ENCODE measurements at regions not wholly inside any gene's neighbourhood (a gene's known extent, or its start where the extent isn't known, plus 50 kb on each side); places are given as distances from the start of the nearest gene placed in this dataset.
"Not testable (repeated sequence)": the region's sequence is repeated elsewhere in the genome, so short reads cannot be mapped to it uniquely, and the experiment has no call there.

GRCh38 chr3:101138817-101139216 is 145.6 kb upstream of the ABI3BP start:
- DNase-seq (ENCODE audit: low read depth): no peak

DNA sequence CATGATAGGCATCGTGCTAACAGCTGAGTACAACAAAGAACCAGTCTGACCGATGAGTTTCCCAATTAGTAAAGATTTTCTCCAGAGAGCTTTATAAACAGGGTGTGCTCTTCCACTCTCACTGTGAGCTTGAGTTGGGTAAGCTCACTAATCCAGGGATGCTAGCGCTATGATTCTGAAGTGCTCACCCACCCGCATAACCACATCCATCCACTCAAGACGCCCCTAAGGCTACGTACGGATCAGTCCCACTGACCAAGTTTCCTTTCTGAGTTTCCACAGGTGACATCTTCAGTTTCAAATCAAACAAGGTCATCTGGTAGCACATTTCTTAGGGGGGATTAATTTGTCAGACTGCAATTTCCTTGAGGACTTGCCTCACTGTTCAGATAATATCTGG is 141.1 kb upstream of the ABI3BP start:
- no peak for DNase-seq (ENCODE audit: low read depth)

DNA sequence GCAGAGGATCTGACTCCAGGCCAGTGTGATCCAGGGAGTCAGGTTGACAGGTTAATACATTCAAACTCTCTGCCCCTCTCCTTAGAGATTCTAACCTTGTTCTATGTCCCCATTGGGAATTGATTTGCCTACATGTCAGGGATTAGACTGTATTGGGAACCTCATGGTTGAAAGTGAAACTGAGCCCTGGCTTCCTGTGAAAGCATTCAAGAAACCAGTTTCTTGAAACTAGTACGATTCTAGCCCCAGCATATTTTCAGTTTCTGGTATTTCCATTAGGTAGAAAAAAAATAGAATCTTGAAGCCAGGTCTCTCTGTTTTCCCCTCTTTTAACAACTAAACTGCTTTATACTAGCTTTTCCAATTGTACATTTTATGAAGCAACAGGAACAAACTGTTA is 140.4 kb upstream of the ABI3BP start:
- no peak for DNase-seq (ENCODE audit: low read depth)

GRCh38 chr3:101133197-101133596 is 140.0 kb upstream of the ABI3BP start:
- DNase-seq (ENCODE audit: low read depth): not testable (repeated sequence)

DNA sequence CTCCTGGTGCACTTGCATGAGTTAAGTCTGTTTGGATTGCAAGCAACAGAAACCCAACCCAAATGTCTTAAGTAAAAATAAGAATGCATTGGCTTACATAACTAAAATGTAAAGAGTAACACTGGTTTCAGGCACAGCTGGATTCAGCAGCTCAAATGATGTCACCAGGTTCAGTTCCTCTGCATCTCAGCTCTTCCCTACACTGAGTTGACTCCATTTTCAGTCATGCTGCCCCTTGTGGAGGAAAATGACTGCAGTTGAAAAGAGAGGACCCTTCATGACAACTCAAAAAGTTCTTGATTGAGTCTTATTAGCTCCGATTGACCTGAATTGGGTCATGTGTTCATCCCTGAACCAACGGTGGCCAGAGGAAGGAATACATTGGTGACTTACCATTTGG is 138.5 kb upstream of the ABI3BP start:
- DNase-seq (ENCODE audit: low read depth): no peak

DNA sequence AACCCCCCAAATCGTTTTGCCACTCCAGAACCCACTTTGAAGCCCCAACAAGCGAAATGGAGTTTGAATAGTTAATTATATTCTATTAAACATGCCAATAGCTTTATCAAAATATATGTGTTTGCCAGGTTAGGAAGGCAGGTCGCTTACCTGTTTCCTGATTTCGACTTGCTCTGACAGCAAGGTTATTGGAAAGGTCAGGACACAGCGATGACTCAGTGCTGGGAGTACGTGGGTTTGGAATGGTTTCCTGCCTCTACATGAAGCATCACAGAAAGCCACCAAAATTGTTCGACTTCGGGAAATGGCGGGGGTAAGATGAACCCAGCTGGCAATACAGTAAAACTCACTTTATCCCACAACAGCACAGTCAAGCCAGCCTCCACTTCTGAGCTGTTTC is 135.6 kb upstream of the ABI3BP start:
- no peak for DNase-seq (ENCODE audit: low read depth)

DNA sequence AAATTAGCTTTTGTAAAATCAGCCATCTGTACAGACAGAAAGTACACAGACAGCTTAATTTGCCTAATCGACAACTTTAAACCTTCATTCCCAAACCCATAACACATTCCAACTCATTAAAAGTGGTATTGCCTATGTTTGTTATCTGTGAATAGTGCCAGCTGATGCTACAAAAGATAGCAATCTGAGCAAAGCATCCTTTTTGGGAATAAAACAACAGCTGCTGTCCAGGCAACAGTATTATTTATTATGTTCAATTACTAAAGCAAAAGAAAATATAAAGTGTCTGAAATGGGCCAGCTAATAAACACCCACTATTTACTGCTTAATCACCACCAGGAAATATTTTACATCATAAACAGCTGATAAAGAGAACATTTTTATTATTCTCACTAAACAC is 134.8 kb upstream of the ABI3BP start:
- DNase-seq (ENCODE audit: low read depth): no peak

- DNase-seq (ENCODE audit: low read depth): no peak
Observed at GRCh38 chr3:101124125-101124524, 130.9 kb upstream of the ABI3BP start.

DNA sequence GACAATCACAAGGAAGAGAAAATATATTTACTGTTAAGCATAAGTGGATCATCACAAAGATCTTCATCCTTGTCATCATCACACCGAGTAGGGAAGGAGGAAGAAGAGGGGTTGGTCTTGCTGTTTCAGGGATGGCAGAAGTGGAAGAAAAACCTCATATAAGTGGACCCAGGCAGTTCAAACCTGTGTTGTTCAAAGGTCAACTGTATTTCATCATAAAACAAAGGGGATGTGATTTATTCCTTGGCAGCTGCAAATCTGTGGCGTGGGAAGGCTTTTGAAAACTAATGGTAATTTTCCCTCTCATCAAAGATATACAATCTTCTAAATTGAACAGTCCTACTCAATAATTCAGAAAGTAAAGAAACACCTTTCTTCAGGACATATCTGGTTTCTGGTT is 129.9 kb upstream of the ABI3BP start:
- no peak for DNase-seq (ENCODE audit: low read depth)

- no peak for DNase-seq (ENCODE audit: low read depth)
Observed at GRCh38 chr3:101122681-101123080, 129.5 kb upstream of the ABI3BP start.

- DNase-seq (ENCODE audit: low read depth): no peak
Observed at GRCh38 chr3:101120039-101120438, 126.8 kb upstream of the ABI3BP start.

- peak; percentile 59 for DNase-seq (ENCODE audit: low read depth)
Observed at GRCh38 chr3:101119535-101119934, 126.3 kb upstream of the ABI3BP start.

- no peak for DNase-seq (ENCODE audit: low read depth)
Observed at GRCh38 chr3:101117980-101118379, 124.8 kb upstream of the ABI3BP start.

- no peak for DNase-seq (ENCODE audit: low read depth)
Observed at GRCh38 chr3:101117465-101117864, 124.2 kb upstream of the ABI3BP start.

- DNase-seq (ENCODE audit: low read depth): not testable (repeated sequence)
Observed at GRCh38 chr3:101110295-101110694, 117.1 kb upstream of the ABI3BP start.

DNA sequence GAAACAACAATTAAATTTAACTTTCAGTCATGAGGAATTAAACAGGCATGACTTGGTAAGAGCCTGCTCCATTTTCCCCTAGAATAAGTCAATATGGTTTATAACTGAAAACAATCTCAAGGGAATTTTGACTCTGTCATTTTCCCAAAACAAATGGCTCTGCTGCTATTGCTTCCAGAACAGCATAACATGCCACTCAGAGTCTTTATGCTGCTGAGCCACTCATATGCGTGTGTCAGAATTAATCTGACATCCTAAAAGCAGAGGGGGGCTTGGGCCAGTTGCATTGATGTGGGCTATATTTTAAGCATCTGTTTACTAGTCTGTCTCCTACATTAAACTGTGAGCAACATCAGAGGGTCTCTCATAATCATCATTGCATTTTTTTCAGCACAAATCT is 111.1 kb upstream of the ABI3BP start:
- DNase-seq (ENCODE audit: low read depth): no peak

- DNase-seq (ENCODE audit: low read depth): no peak
Observed at GRCh38 chr3:101102678-101103296, 109.6 kb upstream of the ABI3BP start.

DNA sequence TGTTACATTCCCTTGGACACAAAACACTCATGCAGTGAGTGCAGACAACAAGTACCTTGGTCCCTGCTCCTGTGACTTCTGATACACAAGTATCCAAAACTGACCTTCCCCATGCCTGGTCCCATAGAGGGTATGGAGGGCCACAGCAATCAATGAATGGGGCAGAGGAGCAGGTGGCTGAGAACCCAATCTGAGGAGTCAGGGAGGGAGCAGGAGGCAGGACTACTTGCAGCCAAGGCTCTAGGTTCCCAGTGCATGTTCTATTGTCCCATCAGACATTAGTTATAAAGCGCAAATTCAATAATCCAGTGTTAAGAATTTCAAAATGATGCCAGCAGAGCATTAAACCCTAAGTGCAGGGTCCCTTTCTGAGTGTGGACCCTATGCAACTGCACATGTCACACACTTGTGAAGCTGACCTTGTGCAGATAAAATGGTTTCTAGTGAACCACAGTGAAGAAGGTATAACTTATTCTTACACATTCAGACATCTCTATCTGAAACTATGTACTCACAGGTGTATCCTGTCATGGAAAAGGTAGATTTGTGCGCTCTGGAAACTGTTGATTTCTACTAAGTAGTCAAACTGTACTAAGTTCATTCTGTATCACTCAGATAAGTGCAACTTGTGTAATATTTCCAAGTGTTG is 107.3 kb upstream of the ABI3BP start:
- DNase-seq (ENCODE audit: low read depth): no peak

GRCh38 chr3:101099791-101100190 is 106.6 kb upstream of the ABI3BP start:
- DNase-seq (ENCODE audit: low read depth): no peak

DNA sequence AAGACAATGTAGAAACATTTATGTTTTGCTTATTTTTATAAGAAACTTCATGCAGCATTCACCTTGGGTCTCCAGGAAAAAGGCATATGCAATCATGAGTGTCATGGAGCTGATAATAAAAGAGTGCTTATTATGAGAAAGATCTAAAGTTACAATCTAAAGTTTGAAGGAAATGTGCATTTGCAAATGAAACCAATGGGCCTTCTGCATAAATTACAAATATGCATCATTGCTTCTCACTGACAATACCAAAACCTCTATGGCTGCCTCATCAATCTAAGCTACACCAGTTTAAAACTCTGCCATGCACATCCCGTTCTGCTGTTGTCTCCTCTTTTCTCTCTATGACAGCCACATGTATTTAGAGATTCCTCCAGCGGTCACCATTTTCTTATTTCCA is 103.2 kb upstream of the ABI3BP start:
- DNase-seq (ENCODE audit: low read depth): no peak

GRCh38 chr3:101095693-101096430 is 102.6 kb upstream of the ABI3BP start:
- no peak for DNase-seq (ENCODE audit: low read depth)

DNA sequence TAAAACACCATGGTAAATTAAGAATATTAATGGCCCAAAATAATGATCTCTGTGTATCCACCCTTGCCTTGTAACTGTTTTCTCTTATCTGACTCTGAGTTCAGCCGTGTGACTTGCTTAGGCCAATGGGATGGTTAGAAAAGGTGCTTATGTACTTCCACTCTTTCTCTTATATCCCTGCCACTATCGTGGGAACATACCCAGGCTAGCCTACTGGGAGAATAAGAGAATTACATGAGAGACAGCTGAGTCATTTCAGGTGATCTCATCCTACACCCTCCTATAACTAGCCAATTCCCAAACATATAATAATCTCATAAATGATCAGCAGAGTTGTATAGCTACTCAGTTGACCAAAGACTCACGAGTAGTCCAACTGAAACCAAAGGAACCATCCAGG is 98.3 kb upstream of the ABI3BP start:
- DNase-seq (ENCODE audit: low read depth): no peak

DNA sequence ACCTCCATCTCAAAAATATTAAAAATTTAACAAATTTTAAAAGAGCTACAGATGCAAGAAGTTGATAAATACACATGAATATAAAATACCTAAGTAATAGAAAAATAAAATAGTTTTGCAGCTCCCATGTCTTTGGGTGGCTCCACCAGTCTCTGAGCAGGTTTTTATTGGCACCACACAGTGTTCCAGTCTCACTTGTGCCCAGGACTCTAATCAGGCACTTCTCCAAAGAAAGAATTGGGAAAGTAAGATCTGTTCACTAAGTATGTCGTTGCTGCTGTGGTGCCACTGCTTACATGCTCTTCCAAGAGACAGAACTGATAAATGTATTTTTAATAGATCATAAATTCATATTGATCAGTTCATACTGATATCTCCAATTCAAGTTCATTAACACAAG is 92.5 kb upstream of the ABI3BP start:
- DNase-seq (ENCODE audit: low read depth): no peak

DNA sequence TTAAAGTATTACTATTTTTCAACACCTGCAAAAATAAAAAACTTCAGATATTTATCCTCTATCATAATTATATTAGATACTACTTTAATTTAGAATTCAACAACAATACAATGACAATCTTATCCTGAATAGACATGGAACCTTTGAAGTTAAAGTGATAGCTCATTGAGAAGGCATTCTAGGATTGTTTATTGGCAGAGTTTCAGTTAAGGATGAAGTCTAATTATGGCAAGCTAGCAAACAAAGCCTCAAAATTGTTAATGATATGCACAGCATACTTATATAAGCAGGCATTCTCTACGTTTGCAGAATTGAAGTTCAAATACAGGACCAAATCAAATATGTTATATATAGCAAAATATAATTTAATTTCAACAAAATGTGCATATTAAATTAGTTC is 91.2 kb upstream of the ABI3BP start:
- DNase-seq (ENCODE audit: low read depth): no peak

Data from HS-5 (cell line).